Parathyroid adenoma (tissue), 2 donors: ENCODE measurements at regions not wholly inside any gene's neighbourhood (a gene's known extent, or its start where the extent isn't known, plus 50 kb on each side); places are given as distances from the start of the nearest gene placed in this dataset.
"Not testable (repeated sequence)": the region's sequence is repeated elsewhere in the genome, so short reads cannot be mapped to it uniquely, and the experiment has no call there.

Experiments used
- H2AFZ ChIP-seq: fragments of 300-600 bp; sonication (generic); one replicate; pipeline ENCODE4 v1.7.0; 2017; ENCODE audit warnings: antibody characterized with exemption, mild to moderate bottlenecking
- H3K27ac ChIP-seq: fragments of 300-600 bp; sonication (generic); one replicate; pipeline ENCODE4 v1.7.0; 2017
- H3K27me3 ChIP-seq: fragments of 300-600 bp; sonication (generic); one replicate; pipeline ENCODE4 v1.7.0; 2017; ENCODE audit warnings: low read length; ENCODE audit not compliant: control insufficient read depth, insufficient read depth
- H3K36me3 ChIP-seq: fragments of 300-600 bp; sonication (generic); one replicate; pipeline ENCODE4 v1.7.0; 2017; ENCODE audit warnings: low read length; ENCODE audit not compliant: control insufficient read depth, insufficient read depth
- H3K4me1 ChIP-seq: fragments of 300-600 bp; sonication (generic); one replicate; pipeline ENCODE4 v1.7.0; 2017; ENCODE audit warnings: control low read depth
- H3K4me2 ChIP-seq: fragments of 300-600 bp; sonication (generic); one replicate; pipeline ENCODE4 v1.7.0; 2017; ENCODE audit warnings: low read length
- H3K4me3 ChIP-seq: fragments of 300-600 bp; sonication (generic); one replicate; pipeline ENCODE4 v1.7.0; 2017; ENCODE audit warnings: low read depth, low read length
- H3K79me2 ChIP-seq: fragments of 300-600 bp; sonication (generic); one replicate; pipeline ENCODE4 v1.7.0; 2017; ENCODE audit warnings: control low read depth
- H3K9ac ChIP-seq: fragments of 300-600 bp; sonication (generic); one replicate; pipeline ENCODE4 v1.7.0; 2017; ENCODE audit warnings: mild to moderate bottlenecking
- H3K9me3 ChIP-seq: fragments of 300-600 bp; sonication (generic); one replicate; pipeline ENCODE4 v1.7.0; 2017; ENCODE audit warnings: low read length; ENCODE audit not compliant: control insufficient read depth
- CTCF ChIP-seq: fragments of 300-600 bp; sonication (generic); IDR thresholded peaks from one replicate; pipeline ENCODE4 v1.7.0; 2017; ENCODE audit warnings: antibody characterized with exemption, mild to moderate bottlenecking
- donor health status: primary hyperparathyroidism.

GRCh38 chrX:96591421-96591820, 93.2 kb upstream of the DIAPH2 start:
- no peaks in the 10 kb centered on the region for H3K27me3 ChIP-seq
- H3K4me2 ChIP-seq: no peak overlapping the region
- H3K4me1 ChIP-seq: no peaks in the 10 kb centered on the region
- no peaks in the 10 kb centered on the region for H3K9me3 ChIP-seq
- TF ChIP-seq CTCF: no peak
- no peaks in the 10 kb centered on the region for H3K36me3 ChIP-seq
- H3K79me2 ChIP-seq: no peaks in the 10 kb centered on the region
- no peak overlapping the region for H3K27ac ChIP-seq
- no peak overlapping the region for H3K9ac ChIP-seq
- no peak overlapping the region for H2AFZ ChIP-seq
- H3K4me3 ChIP-seq: no peak overlapping the region

- H3K27me3 ChIP-seq: not testable (repeated sequence)
These were observed 86.8 kb upstream of the DIAPH2 start for GRCh38 chrX:96597847-96598246.

GRCh38 chrX:96611619-96612362, 72.9 kb upstream of the DIAPH2 start:
- Histone ChIP-seq H2AFZ (no peak overlapping the region), H3K79me2 (no peaks in the 10 kb centered on the region), H3K9me3 (no peaks in the 10 kb centered on the region), H3K36me3 (no peaks in the 10 kb centered on the region), H3K4me3 (no peak overlapping the region), H3K4me2 (no peak overlapping the region), H3K27ac (no peak overlapping the region), H3K27me3 (no peaks in the 10 kb centered on the region), H3K9ac (no peak overlapping the region), H3K4me1 (no peaks in the 10 kb centered on the region)
- TF ChIP-seq CTCF: no peak

More at GRCh38 chrX:96597847-96598246, 86.8 kb upstream of the DIAPH2 start:
- H3K9ac ChIP-seq, H3K79me2 ChIP-seq, H2AFZ ChIP-seq, H3K27ac ChIP-seq, H3K4me1 ChIP-seq, H3K4me2 ChIP-seq, H3K4me3 ChIP-seq, H3K9me3 ChIP-seq, H3K36me3 ChIP-seq: not testable (repeated sequence)

- no peak overlapping the region for H3K27ac ChIP-seq
- TF ChIP-seq CTCF: no peak
- no peaks in the 10 kb centered on the region for H3K36me3 ChIP-seq
- H3K9me3 ChIP-seq: no peaks in the 10 kb centered on the region
- no peaks in the 10 kb centered on the region for H3K4me1 ChIP-seq
- H3K79me2 ChIP-seq: no peaks in the 10 kb centered on the region
- H2AFZ ChIP-seq: no peak overlapping the region
- H3K9ac ChIP-seq: no peak overlapping the region
- no peaks in the 10 kb centered on the region for H3K27me3 ChIP-seq
- no peak overlapping the region for H3K4me3 ChIP-seq
- H3K4me2 ChIP-seq: no peak overlapping the region
These were observed 69.2 kb upstream of the DIAPH2 start for GRCh38 chrX:96615448-96615847.

- H3K36me3 ChIP-seq: no peaks in the 10 kb centered on the region
- H3K27me3 ChIP-seq: no peaks in the 10 kb centered on the region
- TF ChIP-seq CTCF: no peak
- H3K9ac ChIP-seq: no peak overlapping the region
- no peak overlapping the region for H3K4me2 ChIP-seq
- H3K9me3 ChIP-seq: no peaks in the 10 kb centered on the region
- no peak overlapping the region for H3K4me3 ChIP-seq
- H3K27ac ChIP-seq: no peak overlapping the region
- no peaks in the 10 kb centered on the region for H3K4me1 ChIP-seq
- no peaks in the 10 kb centered on the region for H3K79me2 ChIP-seq
- no peak overlapping the region for H2AFZ ChIP-seq
These were observed 65.1 kb upstream of the DIAPH2 start for GRCh38 chrX:96619588-96619987.
